MM.1S (cell line): ENCODE measurements at regions not wholly inside any gene's neighbourhood (a gene's known extent, or its start where the extent isn't known, plus 50 kb on each side); places are given as distances from the start of the nearest gene placed in this dataset.

ENCODE experiments used
- DNase-seq: peaks from one replicate; pipeline ENCODE4 v3.0.0-alpha.2; 2015
- H2AFZ ChIP-seq: fragments of 300-600 bp; sonication (generic); 2 replicates; pipeline ENCODE4 v1.6.0; 2016; ENCODE audit warnings: antibody characterized with exemption, low read length
- H3F3A ChIP-seq: fragments of 300-600 bp; sonication (generic); 2 replicates; pipeline ENCODE4 v1.6.1; 2016; ENCODE audit warnings: mild to moderate bottlenecking, antibody characterized with exemption, low read length, moderate library complexity, mixed read lengths; ENCODE audit not compliant: insufficient read depth
- H3K27ac ChIP-seq: fragments of 300-600 bp; sonication (generic); 2 replicates; pipeline ENCODE4 v1.5.1; 2016; ENCODE audit warnings: mild to moderate bottlenecking, low read length
- H3K27me3 ChIP-seq: fragments of 300-600 bp; sonication (generic); replicated peaks from 2 replicates; pipeline ENCODE4 v1.6.0; 2016; ENCODE audit warnings: low read length; ENCODE audit not compliant: insufficient read depth
- H3K36me3 ChIP-seq: fragments of 300-600 bp; sonication (generic); replicated peaks from 2 replicates; pipeline ENCODE4 v1.6.1; 2016; ENCODE audit warnings: mild to moderate bottlenecking, low read length, mixed read lengths; ENCODE audit not compliant: insufficient read depth
- H3K4me1 ChIP-seq: fragments of 300-600 bp; sonication (generic); 2 replicates; pipeline ENCODE4 v1.6.1; 2016; ENCODE audit warnings: low read length, mixed read lengths
- H3K4me2 ChIP-seq: fragments of 300-600 bp; sonication (generic); 2 replicates; pipeline ENCODE4 v1.6.0; 2016; ENCODE audit warnings: low read depth, low read length
- H3K4me3 ChIP-seq: fragments of 300-600 bp; sonication (generic); 2 replicates; pipeline ENCODE4 v1.5.1; 2016; ENCODE audit warnings: low read length, mixed read lengths
- H3K79me2 ChIP-seq: fragments of 300-600 bp; sonication (generic); 2 replicates; pipeline ENCODE4 v1.6.1; 2016; ENCODE audit warnings: mixed run types, low read length, mixed read lengths
- H3K9ac ChIP-seq: fragments of 300-600 bp; sonication (generic); 2 replicates; pipeline ENCODE4 v1.6.1; 2016; ENCODE audit warnings: low read length, mixed read lengths
- H3K9me2 ChIP-seq: fragments of 300-600 bp; sonication (generic); replicated peaks from 2 replicates; pipeline ENCODE4 v1.6.1; 2016; ENCODE audit warnings: mild to moderate bottlenecking, low read length, mixed read lengths; ENCODE audit not compliant: insufficient read depth
- H3K9me3 ChIP-seq: fragments of 300-600 bp; sonication (generic); replicated peaks from 2 replicates; pipeline ENCODE4 v1.6.1; 2016; ENCODE audit warnings: mild to moderate bottlenecking, low read length, mixed read lengths; ENCODE audit not compliant: insufficient read depth
- H4K20me1 ChIP-seq: fragments of 300-600 bp; sonication (generic); 2 replicates; pipeline ENCODE4 v1.6.1; 2016; ENCODE audit warnings: mild to moderate bottlenecking, low read length, moderate library complexity, mixed read lengths; ENCODE audit not compliant: insufficient read depth
- CTCF ChIP-seq: fragments of 300-600 bp; sonication (generic); IDR thresholded peaks from 2 replicates; pipeline ENCODE4 v1.5.1; 2016; ENCODE audit warnings: antibody characterized with exemption, low read length, mixed read lengths
- EZH2 ChIP-seq: fragments of 300-600 bp; sonication (generic); optimal IDR thresholded peaks from 2 replicates; pipeline ENCODE3; 2017; ENCODE audit warnings: low read depth, mild to moderate bottlenecking, antibody characterized with exemption, low read length, mixed read lengths
- EZH2phosphoT487 ChIP-seq: fragments of 300-600 bp; sonication (generic); IDR thresholded peaks from 2 replicates; pipeline ENCODE4 v1.6.1; 2018; ENCODE audit warnings: antibody characterized with exemption, low read length

- Histone ChIP-seq H3K79me2 (no peaks in the 10 kb centered on the region), H4K20me1 (no peaks in the 10 kb centered on the region), H3K9me2 (no peaks in the 10 kb centered on the region), H3K27ac (no peak overlapping the region), H2AFZ (no peak overlapping the region), H3K4me1 (no peaks in the 10 kb centered on the region), H3K36me3 (no peaks in the 10 kb centered on the region), H3K9me3 (no peaks in the 10 kb centered on the region), H3K4me3 (no peak overlapping the region), H3K4me2 (no peak overlapping the region), H3K27me3 (no peaks in the 10 kb centered on the region), H3F3A (no peaks in the 10 kb centered on the region), H3K9ac (no peak overlapping the region)
- no peak for DNase-seq
- no peak for TF ChIP-seq CTCF
- no peak for TF ChIP-seq EZH2
- TF ChIP-seq EZH2phosphoT487 = no peak
Measured at GRCh38 chr2:220697011-220697410, 875.1 kb downstream of the EPHA4 start.

- DNase-seq = no peak
- no peak overlapping the region for H3K4me3 ChIP-seq
- TF ChIP-seq EZH2 (no peak), CTCF (no peak), EZH2phosphoT487 (no peak)
- H3K36me3 ChIP-seq = no peaks in the 10 kb centered on the region
- no peak overlapping the region for H2AFZ ChIP-seq
- H3K4me1 ChIP-seq = no peaks in the 10 kb centered on the region
- no peaks in the 10 kb centered on the region for H3K9me3 ChIP-seq
- H3F3A ChIP-seq = no peaks in the 10 kb centered on the region
- H3K27me3 ChIP-seq = no peaks in the 10 kb centered on the region
- H3K4me2 ChIP-seq = no peak overlapping the region
- no peaks in the 10 kb centered on the region for H4K20me1 ChIP-seq
- no peak overlapping the region for H3K27ac ChIP-seq
- no peak overlapping the region for H3K9ac ChIP-seq
- H3K79me2 ChIP-seq = no peaks in the 10 kb centered on the region
- no peaks in the 10 kb centered on the region for H3K9me2 ChIP-seq
Measured at GRCh38 chr2:220701115-220701514, 871.0 kb downstream of the EPHA4 start.

GRCh38 chr2:220703279-220703678 is 868.8 kb downstream of the EPHA4 start:
- Histone ChIP-seq H3K79me2 (no peaks in the 10 kb centered on the region), H4K20me1 (no peaks in the 10 kb centered on the region), H3K27me3 (no peaks in the 10 kb centered on the region), H2AFZ (no peak overlapping the region), H3K9me3 (no peaks in the 10 kb centered on the region), H3K9ac (no peak overlapping the region), H3K4me2 (no peak overlapping the region), H3K4me3 (no peak overlapping the region), H3F3A (no peaks in the 10 kb centered on the region), H3K27ac (no peak overlapping the region), H3K36me3 (no peaks in the 10 kb centered on the region), H3K9me2 (no peaks in the 10 kb centered on the region), H3K4me1 (no peaks in the 10 kb centered on the region)
- no peak for DNase-seq
- TF ChIP-seq EZH2phosphoT487 (no peak), EZH2 (no peak), CTCF (no peak)
